ENCODE measurements at regions not wholly inside any gene's neighbourhood (a gene's known extent, or its start where the extent isn't known, plus 50 kb on each side); places are given as distances from the start of the nearest gene placed in this dataset.

- H3K27me3 ChIP-seq (ENCODE audit: insufficient read depth) = peaks cover 9% of the 10 kb centered on the region
- 82% methylated on average over 5 of the region's 5 CpGs for WGBS (ENCODE audit: low lambda C conversion rate)
- no peak overlapping the region for H3K9ac ChIP-seq
Measured at GRCh38 chr13:110802260-110802659, 88.8 kb downstream of the ING1 start.

More at GRCh38 chr13:110802260-110802659, 88.8 kb downstream of the ING1 start:
- Histone ChIP-seq H3K4me2 (no peak overlapping the region), H3K4me3 (ENCODE audit: low read depth in 2 of 2, low read length in 1 of 2) (no peak overlapping the region), H2AFZ (ENCODE audit: low read depth) (no peak overlapping the region), H3K9me2 (no peaks in the 10 kb centered on the region), H3K27ac (ENCODE audit: low read depth in 2 of 2, low read length in 1 of 2) (no peak overlapping the region), H3K4me1 (ENCODE audit: control insufficient read depth in 1 of 2, insufficient read depth in 2 of 2, low read depth in 1 of 2, low read length in 1 of 2) (peaks cover 0 to 11% of the 10 kb centered on the region in 2 experiments; a peak in 1 of 4 replicates), H3F3A (replicated peaks; ENCODE audit: insufficient read depth) (peaks cover 4% of the 10 kb centered on the region), H3K36me3 (replicated peaks in 1 of 2; ENCODE audit: control insufficient read depth in 1 of 2, insufficient read depth in 2 of 2, low read length in 1 of 2) (no peaks in the 10 kb centered on the region), H4K20me1 (ENCODE audit: insufficient read depth) (no peaks in the 10 kb centered on the region), H3K9me3 (no peaks in the 10 kb centered on the region), H3K79me2 (ENCODE audit: insufficient read depth) (no peaks in the 10 kb centered on the region)
- ChIA-PET CTCF (no interaction called here), POLR2A (no interaction called here)
- TF ChIP-seq GATA2 (CRISPR knock-in tag; IDR thresholded peaks at IDR 0.05) (no peak), IRF3 (IDR thresholded peaks at IDR 0.05; ENCODE audit: low read depth, low read length) (no peak), TAF1 (IDR thresholded peaks at IDR 0.05; ENCODE audit: borderline replicate concordance, low read depth, low read length) (no peak), GABPA (IDR thresholded peaks at IDR 0.05; ENCODE audit: low read depth) (no peak), RFX5 (IDR thresholded peaks at IDR 0.05; ENCODE audit: low read length) (no peak), JUND (IDR thresholded peaks at IDR 0.05) (no peak), EZH2phosphoT487 (IDR thresholded peaks at IDR 0.05; ENCODE audit: borderline replicate concordance, low read depth) (no peak), MEF2A (IDR thresholded peaks at IDR 0.05; ENCODE audit: borderline replicate concordance, low read depth) (no peak), RXRA (IDR thresholded peaks at IDR 0.05; ENCODE audit: borderline replicate concordance, low read depth) (no peak), SMC3 (IDR thresholded peaks at IDR 0.05; ENCODE audit: low read depth, low read length) (no peak), CTCF (IDR thresholded peaks at IDR 0.05) (no peak), USF2 (IDR thresholded peaks at IDR 0.05; ENCODE audit: borderline replicate concordance, low read depth, low read length) (no peak), YY1 (IDR thresholded peaks at IDR 0.05; ENCODE audit: low read depth) (no peak), USF1 (IDR thresholded peaks at IDR 0.05; ENCODE audit: borderline replicate concordance, low read depth) (no peak), NRF1 (IDR thresholded peaks at IDR 0.05; ENCODE audit: low read depth, low read length) (no peak)
- TF ChIP-seq, protein P1, sequence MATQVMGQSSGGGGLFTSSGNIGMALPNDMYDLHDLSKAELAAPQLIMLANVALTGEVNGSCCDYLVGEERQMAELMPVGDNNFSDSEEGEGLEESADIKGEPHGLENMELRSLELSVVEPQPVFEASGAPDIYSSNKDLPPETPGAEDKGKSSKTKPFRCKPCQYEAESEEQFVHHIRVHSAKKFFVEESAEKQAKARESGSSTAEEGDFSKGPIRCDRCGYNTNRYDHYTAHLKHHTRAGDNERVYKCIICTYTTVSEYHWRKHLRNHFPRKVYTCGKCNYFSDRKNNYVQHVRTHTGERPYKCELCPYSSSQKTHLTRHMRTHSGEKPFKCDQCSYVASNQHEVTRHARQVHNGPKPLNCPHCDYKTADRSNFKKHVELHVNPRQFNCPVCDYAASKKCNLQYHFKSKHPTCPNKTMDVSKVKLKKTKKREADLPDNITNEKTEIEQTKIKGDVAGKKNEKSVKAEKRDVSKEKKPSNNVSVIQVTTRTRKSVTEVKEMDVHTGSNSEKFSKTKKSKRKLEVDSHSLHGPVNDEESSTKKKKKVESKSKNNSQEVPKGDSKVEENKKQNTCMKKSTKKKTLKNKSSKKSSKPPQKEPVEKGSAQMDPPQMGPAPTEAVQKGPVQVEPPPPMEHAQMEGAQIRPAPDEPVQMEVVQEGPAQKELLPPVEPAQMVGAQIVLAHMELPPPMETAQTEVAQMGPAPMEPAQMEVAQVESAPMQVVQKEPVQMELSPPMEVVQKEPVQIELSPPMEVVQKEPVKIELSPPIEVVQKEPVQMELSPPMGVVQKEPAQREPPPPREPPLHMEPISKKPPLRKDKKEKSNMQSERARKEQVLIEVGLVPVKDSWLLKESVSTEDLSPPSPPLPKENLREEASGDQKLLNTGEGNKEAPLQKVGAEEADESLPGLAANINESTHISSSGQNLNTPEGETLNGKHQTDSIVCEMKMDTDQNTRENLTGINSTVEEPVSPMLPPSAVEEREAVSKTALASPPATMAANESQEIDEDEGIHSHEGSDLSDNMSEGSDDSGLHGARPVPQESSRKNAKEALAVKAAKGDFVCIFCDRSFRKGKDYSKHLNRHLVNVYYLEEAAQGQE (IDR thresholded peaks at IDR 0.05; ENCODE audit: low read depth, low read length) = no peak
- TF ChIP-seq, protein P2, sequence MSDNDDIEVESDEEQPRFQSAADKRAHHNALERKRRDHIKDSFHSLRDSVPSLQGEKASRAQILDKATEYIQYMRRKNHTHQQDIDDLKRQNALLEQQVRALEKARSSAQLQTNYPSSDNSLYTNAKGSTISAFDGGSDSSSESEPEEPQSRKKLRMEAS (IDR thresholded peaks at IDR 0.05; ENCODE audit: low read depth) = no peak
- DNase-seq = no peak

All from SK-N-SH (cell line).